DOHH2 (cell line): ENCODE measurements at regions not wholly inside any gene's neighbourhood (a gene's known extent, or its start where the extent isn't known, plus 50 kb on each side); places are given as distances from the start of the nearest gene placed in this dataset.

ENCODE experiments used
- H3F3A ChIP-seq: fragments of 200-600 bp; sonication (generic), shearing (Covaris generic); 2 replicates; pipeline ENCODE4 v1.6.0; 2016; ENCODE audit warnings: antibody characterized with exemption, mild to moderate bottlenecking; ENCODE audit not compliant: control insufficient read depth, insufficient read depth
- H3K27ac ChIP-seq: fragments of 200-600 bp; sonication (generic); 2 replicates; pipeline ENCODE4 v1.5.1; 2014; ENCODE audit warnings: low read depth, mild to moderate bottlenecking, low read length, moderate library complexity
- H3K27me3 ChIP-seq: fragments of 200-600 bp; sonication (generic); 2 replicates; pipeline ENCODE4 v1.6.1; 2014; ENCODE audit warnings: mild to moderate bottlenecking, low read length, mixed read lengths; ENCODE audit not compliant: control insufficient read depth
- H3K36me3 ChIP-seq: fragments of 200-600 bp; sonication (generic); 2 replicates; pipeline ENCODE4 v1.6.1; 2014; ENCODE audit warnings: mild to moderate bottlenecking, low read length, moderate library complexity, mixed read lengths; ENCODE audit not compliant: control insufficient read depth
- H3K4me1 ChIP-seq: fragments of 200-600 bp; sonication (generic); 2 replicates; pipeline ENCODE4 v1.6.1; 2014; ENCODE audit warnings: mild to moderate bottlenecking, low read length, mixed read lengths; ENCODE audit not compliant: control insufficient read depth
- H3K4me2 ChIP-seq: fragments of 200-600 bp; sonication (generic); 2 replicates; pipeline ENCODE4 v1.6.0; 2014; ENCODE audit warnings: mild to moderate bottlenecking, low read length, moderate library complexity
- H3K4me3 ChIP-seq: fragments of 200-600 bp; sonication (generic); 2 replicates; pipeline ENCODE4 v1.5.1; 2014; ENCODE audit warnings: mild to moderate bottlenecking, low read length, mixed read lengths
- H3K79me2 ChIP-seq: fragments of 200-600 bp; sonication (generic); 2 replicates; pipeline ENCODE4 v1.6.1; 2014; ENCODE audit warnings: mild to moderate bottlenecking, low read length, mixed read lengths; ENCODE audit not compliant: control insufficient read depth
- H3K9me2 ChIP-seq: fragments of 200-600 bp; sonication (generic); replicated peaks from 2 replicates; pipeline ENCODE4 v1.6.1; 2014; ENCODE audit warnings: mild to moderate bottlenecking, low read length, mixed read lengths; ENCODE audit not compliant: control insufficient read depth
- H3K9me3 ChIP-seq: fragments of 200-600 bp; sonication (generic); 2 replicates; pipeline ENCODE4 v1.6.1; 2014; ENCODE audit warnings: antibody characterized with exemption, low read length, mixed read lengths; ENCODE audit not compliant: control insufficient read depth, insufficient read depth
- H4K20me1 ChIP-seq: fragments of 200-600 bp; sonication (generic); 2 replicates; pipeline ENCODE4 v1.6.0; 2014; ENCODE audit warnings: low read depth, mild to moderate bottlenecking, antibody characterized with exemption, low read length, moderate library complexity; ENCODE audit not compliant: control insufficient read depth, insufficient read depth
- EZH2phosphoT487 ChIP-seq: fragments of 200-600 bp; sonication (generic); IDR thresholded peaks from 2 replicates; pipeline ENCODE4 v1.6.1; 2017; ENCODE audit warnings: borderline replicate concordance, mild to moderate bottlenecking, antibody characterized with exemption, low read length, moderate library complexity, mixed read lengths
- TF ChIP-seq, protein P1 (sequence below): fragments of 200-600 bp; sonication (generic); IDR thresholded peaks from one replicate; pipeline ENCODE4 v1.5.1; 2014; ENCODE audit warnings: antibody characterized with exemption, mild to moderate bottlenecking, low read depth, low read length; ENCODE audit not compliant: poor library complexity, severe bottlenecking

DNA sequence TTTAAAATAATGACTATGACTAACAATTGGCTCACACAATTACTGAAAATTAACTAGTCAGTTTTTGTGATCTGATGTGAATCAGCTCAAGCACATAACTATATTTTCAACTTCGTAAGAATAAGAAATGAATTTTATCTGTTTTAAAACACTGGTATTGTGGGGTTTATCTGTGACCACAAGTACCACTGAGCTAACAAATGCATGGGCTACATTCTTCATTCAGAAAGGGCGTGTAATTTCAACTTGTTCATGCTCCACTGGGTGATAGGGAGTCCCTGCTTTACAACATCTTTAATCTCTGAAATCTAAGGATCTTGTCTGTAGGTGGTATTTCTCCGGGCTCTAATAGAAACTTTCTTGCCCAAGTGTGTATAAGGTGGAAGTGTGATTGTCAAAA, 1311.5 kb upstream of the GJE1 start:
- Histone ChIP-seq H3K4me3 (no peak overlapping the region), H3K4me2 (no peak overlapping the region), H3K36me3 (no peaks in the 10 kb centered on the region), H4K20me1 (no peaks in the 10 kb centered on the region), H3K9me2 (no peaks in the 10 kb centered on the region), H3K4me1 (no peaks in the 10 kb centered on the region), H3K9me3 (no peaks in the 10 kb centered on the region), H3K79me2 (no peaks in the 10 kb centered on the region), H3K27ac (no peak overlapping the region), H3F3A (no peaks in the 10 kb centered on the region), H3K27me3 (no peaks in the 10 kb centered on the region)
- TF ChIP-seq, protein P1, sequence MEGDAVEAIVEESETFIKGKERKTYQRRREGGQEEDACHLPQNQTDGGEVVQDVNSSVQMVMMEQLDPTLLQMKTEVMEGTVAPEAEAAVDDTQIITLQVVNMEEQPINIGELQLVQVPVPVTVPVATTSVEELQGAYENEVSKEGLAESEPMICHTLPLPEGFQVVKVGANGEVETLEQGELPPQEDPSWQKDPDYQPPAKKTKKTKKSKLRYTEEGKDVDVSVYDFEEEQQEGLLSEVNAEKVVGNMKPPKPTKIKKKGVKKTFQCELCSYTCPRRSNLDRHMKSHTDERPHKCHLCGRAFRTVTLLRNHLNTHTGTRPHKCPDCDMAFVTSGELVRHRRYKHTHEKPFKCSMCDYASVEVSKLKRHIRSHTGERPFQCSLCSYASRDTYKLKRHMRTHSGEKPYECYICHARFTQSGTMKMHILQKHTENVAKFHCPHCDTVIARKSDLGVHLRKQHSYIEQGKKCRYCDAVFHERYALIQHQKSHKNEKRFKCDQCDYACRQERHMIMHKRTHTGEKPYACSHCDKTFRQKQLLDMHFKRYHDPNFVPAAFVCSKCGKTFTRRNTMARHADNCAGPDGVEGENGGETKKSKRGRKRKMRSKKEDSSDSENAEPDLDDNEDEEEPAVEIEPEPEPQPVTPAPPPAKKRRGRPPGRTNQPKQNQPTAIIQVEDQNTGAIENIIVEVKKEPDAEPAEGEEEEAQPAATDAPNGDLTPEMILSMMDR = no peak
- TF ChIP-seq EZH2phosphoT487 = no peak

DNA sequence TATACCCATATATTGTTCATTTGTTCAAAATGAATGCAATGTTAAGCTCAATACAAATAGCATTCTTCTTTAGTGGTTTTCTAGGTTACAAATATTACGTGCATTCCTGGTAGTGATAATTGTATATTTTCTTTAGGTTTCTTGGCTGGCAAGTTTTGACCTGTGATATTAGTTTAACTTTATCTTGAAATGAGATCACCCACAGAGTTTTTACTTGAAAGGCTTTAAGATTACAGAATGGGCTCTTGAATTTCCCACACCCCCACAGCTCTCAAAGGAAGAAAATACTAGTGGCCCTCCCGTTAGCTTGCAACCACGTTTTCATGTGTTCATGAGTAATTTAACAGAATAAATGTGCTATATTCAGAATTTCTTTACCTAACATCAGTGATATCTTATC, 1315.5 kb upstream of the GJE1 start:
- H3K27me3 ChIP-seq = no peaks in the 10 kb centered on the region
- no peaks in the 10 kb centered on the region for H3K79me2 ChIP-seq
- H3K4me2 ChIP-seq = no peak overlapping the region
- H3K9me2 ChIP-seq = no peaks in the 10 kb centered on the region
- H3K36me3 ChIP-seq = no peaks in the 10 kb centered on the region
- H3K4me3 ChIP-seq = no peak overlapping the region
- TF ChIP-seq, protein P1 = no peak
- TF ChIP-seq EZH2phosphoT487 = no peak
- no peaks in the 10 kb centered on the region for H4K20me1 ChIP-seq
- H3K4me1 ChIP-seq = no peaks in the 10 kb centered on the region
- H3K9me3 ChIP-seq = no peaks in the 10 kb centered on the region
- H3K27ac ChIP-seq = no peak overlapping the region
- no peaks in the 10 kb centered on the region for H3F3A ChIP-seq

DNA sequence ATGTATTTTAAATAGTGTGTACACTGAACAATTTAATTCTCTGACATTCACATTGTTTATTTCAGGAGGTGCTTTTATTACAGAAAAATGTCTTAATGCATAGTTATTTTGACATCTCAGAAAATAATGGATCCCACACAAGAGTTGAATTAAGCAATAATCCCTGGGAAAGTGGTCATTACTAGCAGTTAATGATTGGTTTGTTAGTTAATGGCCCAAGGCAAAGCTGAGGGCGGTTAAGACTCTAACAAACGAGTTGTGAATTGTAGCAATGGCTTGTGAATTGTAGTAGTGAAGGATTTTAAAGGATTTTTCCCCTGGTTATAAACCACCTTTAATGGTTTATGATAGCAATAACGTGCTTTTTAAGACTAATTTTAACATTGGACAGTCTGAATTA, 1316.0 kb upstream of the GJE1 start:
- no peaks in the 10 kb centered on the region for H3K36me3 ChIP-seq
- H3K4me2 ChIP-seq = no peak overlapping the region
- H4K20me1 ChIP-seq = no peaks in the 10 kb centered on the region
- H3K9me3 ChIP-seq = no peaks in the 10 kb centered on the region
- H3K27me3 ChIP-seq = no peaks in the 10 kb centered on the region
- TF ChIP-seq, protein P1 = no peak
- no peak for TF ChIP-seq EZH2phosphoT487
- no peaks in the 10 kb centered on the region for H3K9me2 ChIP-seq
- H3K4me1 ChIP-seq = no peaks in the 10 kb centered on the region
- no peak overlapping the region for H3K27ac ChIP-seq
- H3K79me2 ChIP-seq = no peaks in the 10 kb centered on the region
- no peaks in the 10 kb centered on the region for H3F3A ChIP-seq
- H3K4me3 ChIP-seq = no peak overlapping the region

DNA sequence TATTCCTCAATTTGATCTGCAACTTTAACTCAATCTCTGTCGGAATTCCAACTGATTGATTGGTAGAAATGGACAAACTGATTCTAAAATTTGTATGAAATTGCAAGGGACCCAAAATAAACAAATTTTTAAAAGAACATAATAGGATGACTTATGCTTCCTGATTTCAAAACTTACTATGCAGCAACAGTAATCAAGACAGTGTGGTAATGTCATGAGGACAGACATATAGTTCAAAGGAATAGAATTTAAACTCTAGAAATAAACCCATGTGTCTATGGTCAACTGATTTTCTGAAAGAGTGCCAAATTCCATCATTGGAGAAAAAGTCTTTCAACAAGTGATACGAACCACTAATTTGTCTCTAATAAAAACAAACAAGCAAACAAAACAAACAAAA, 1320.1 kb upstream of the GJE1 start:
- Histone ChIP-seq H3K4me1 (no peaks in the 10 kb centered on the region), H3K4me3 (no peak overlapping the region), H3K4me2 (no peak overlapping the region), H3K36me3 (no peaks in the 10 kb centered on the region), H3K27me3 (no peaks in the 10 kb centered on the region), H4K20me1 (no peaks in the 10 kb centered on the region), H3K9me3 (no peaks in the 10 kb centered on the region), H3F3A (no peaks in the 10 kb centered on the region), H3K9me2 (no peaks in the 10 kb centered on the region), H3K79me2 (no peaks in the 10 kb centered on the region), H3K27ac (no peak overlapping the region)
- TF ChIP-seq EZH2phosphoT487 = no peak
- TF ChIP-seq, protein P1 = no peak
